Progenitor cell of endocrine pancreas (in vitro differentiated cells): ENCODE measurements at regions not wholly inside any gene's neighbourhood (a gene's known extent, or its start where the extent isn't known, plus 50 kb on each side); places are given as distances from the start of the nearest gene placed in this dataset.

Experiments used
- DNase-seq: peaks from one replicate; pipeline ENCODE4 v3.0.0; 2021; ENCODE audit warnings: low spot score; ENCODE audit not compliant: unreplicated experiment
- H3K27ac Mint-ChIP-seq: 2 replicates; pipeline ENCODE4 v1.8.0; 2021; ENCODE audit warnings: mild to moderate bottlenecking, moderate library complexity, mixed read lengths
- H3K27me3 Mint-ChIP-seq: 2 replicates; pipeline ENCODE4 v1.8.0; 2021; ENCODE audit warnings: mixed read lengths
- H3K36me3 Mint-ChIP-seq: 2 replicates; pipeline ENCODE4 v1.8.0; 2022; ENCODE audit warnings: mixed read lengths; ENCODE audit not compliant: insufficient read depth
- H3K4me1 Mint-ChIP-seq: 2 replicates; pipeline ENCODE4 v1.8.0; 2021; ENCODE audit warnings: low read depth, mixed read lengths
- H3K4me3 Mint-ChIP-seq: 2 replicates; pipeline ENCODE4 v1.8.0; 2021; ENCODE audit warnings: low read depth, mild to moderate bottlenecking, moderate library complexity, mixed read lengths
- H3K9me3 Mint-ChIP-seq: 2 replicates; pipeline ENCODE4 v1.8.0; 2021; ENCODE audit warnings: low read depth, mixed read lengths
- CTCF ChIP-seq: fragments of 200-600 bp; sonication (generic); IDR thresholded peaks from one replicate; pipeline ENCODE4 v1.5.0; 2021; ENCODE audit warnings: antibody characterized with exemption, mild to moderate bottlenecking; ENCODE audit not compliant: unreplicated experiment

DNA sequence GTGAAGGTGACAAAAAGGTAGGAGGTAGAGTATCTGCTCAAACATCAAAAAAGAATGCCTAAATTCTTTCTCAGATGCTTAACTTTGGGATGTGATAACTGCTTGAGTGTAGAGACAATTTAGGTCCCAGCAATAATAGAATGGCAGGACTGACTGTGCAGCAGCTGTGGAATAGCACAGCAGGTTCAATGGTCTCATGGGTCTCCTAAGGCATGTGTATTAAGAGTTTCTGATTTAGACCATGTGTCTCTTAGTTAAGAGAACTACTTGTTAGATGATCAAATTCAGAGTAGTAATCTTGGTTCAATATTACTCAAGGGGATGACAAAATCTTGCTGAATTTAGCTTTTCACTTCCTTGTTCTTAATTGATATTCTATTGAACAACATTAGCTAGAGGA, 72.0 kb downstream of the ALX1 start:
- no peaks in the 10 kb centered on the region for H3K27me3 Mint-ChIP-seq
- no peaks in the 10 kb centered on the region for H3K9me3 Mint-ChIP-seq
- no peak overlapping the region for H3K27ac Mint-ChIP-seq
- H3K4me1 Mint-ChIP-seq: peaks cover 22% of the 10 kb centered on the region
- DNase-seq: no peak
- H3K36me3 Mint-ChIP-seq: no peaks in the 10 kb centered on the region
- no peak overlapping the region for H3K4me3 Mint-ChIP-seq
- TF ChIP-seq CTCF: no peak

DNA sequence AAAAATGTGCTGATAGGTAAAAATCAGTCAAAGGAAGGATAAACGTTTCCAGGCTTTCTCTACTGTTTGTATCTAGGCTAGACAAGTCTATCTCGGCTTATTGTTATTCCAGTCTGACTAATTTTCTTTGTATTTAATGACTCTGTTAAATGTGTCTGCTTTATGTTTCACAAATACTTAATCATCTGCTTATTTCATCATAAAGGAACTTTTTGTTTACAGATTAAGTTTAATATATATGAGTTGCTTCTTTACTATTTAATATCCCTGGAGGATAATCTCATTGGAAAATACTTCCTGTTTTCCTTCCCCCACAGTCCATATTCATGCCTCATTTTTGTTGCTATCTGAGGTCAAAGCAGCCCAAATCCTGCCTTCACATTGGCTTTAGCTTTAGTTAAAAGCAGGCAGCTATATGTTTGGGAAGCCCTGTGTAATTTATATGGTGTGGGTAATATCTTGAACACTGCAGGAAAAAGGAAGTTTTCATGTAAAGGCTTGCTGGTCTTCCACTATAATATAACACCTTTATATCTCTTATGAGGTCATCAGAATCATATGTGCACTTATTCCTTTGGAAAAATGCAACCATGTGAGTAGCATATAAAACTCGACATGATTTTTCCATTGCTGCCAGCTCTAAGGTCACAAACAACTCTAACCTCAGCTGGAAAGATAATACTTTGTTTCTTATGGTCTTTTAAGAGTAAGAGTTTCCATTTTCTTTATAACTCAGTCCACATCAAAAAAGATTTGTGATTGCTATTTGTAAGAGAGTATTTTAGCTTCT, 76.8 kb downstream of the ALX1 start:
- Mint-ChIP-seq H3K9me3 (peaks cover 11% of the 10 kb centered on the region), H3K4me3 (no peak overlapping the region), H3K4me1 (peaks cover 35% of the 10 kb centered on the region), H3K27me3 (no peaks in the 10 kb centered on the region), H3K27ac (peak overlapping the region; percentile 17), H3K36me3 (peaks cover 4% of the 10 kb centered on the region)
- DNase-seq: no peak
- TF ChIP-seq CTCF: no peak

DNA sequence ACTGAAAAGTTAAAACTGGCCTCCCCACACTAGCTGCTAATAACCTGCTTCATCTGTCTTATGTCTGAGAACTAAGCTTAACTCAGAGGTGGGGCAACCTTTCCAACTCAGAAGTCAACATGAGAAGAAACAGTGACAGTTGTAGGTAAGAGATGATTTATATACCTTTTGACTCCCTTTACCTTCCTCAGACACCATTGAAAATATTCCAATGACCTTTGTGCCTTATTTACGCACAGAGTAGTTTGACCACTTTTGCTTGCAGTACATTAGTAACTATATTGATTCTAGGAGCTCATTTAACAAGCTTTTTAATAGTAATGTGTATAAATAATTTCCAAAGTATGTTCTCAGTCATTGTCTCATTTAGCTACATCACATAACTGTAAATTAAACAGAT, 77.6 kb downstream of the ALX1 start:
- Mint-ChIP-seq H3K4me3 (no peak overlapping the region), H3K27me3 (no peaks in the 10 kb centered on the region), H3K36me3 (peaks cover 4% of the 10 kb centered on the region), H3K9me3 (peaks cover 11% of the 10 kb centered on the region), H3K27ac (no peak overlapping the region), H3K4me1 (peaks cover 35% of the 10 kb centered on the region)
- no peak for TF ChIP-seq CTCF
- DNase-seq: no peak

DNA sequence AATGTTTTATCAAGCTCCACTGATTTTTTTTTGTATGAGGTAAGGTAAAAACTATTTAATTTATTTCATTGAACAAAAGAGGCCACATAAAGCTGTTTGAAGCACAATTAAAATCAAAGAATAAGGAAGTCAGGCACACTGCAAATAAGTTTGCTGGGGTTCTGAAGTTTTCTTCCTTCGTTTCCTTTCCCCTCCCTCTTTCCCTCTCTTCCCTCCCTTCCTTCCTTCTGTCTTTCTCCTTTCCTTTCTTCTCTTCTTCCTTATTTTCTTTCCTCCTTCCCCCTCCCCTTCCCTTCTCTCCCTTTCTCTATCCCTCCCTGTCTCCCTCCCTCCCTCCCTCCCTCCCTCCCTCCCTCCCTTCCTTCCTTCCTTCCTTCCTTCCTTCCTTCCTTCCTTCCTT, 78.7 kb downstream of the ALX1 start:
- Mint-ChIP-seq H3K4me1 (peaks cover 32% of the 10 kb centered on the region), H3K36me3 (peaks cover 4% of the 10 kb centered on the region), H3K9me3 (peaks cover 11% of the 10 kb centered on the region), H3K4me3 (no peak overlapping the region), H3K27me3 (no peaks in the 10 kb centered on the region), H3K27ac (no peak overlapping the region)
- DNase-seq: no peak
- TF ChIP-seq CTCF: no peak

DNA sequence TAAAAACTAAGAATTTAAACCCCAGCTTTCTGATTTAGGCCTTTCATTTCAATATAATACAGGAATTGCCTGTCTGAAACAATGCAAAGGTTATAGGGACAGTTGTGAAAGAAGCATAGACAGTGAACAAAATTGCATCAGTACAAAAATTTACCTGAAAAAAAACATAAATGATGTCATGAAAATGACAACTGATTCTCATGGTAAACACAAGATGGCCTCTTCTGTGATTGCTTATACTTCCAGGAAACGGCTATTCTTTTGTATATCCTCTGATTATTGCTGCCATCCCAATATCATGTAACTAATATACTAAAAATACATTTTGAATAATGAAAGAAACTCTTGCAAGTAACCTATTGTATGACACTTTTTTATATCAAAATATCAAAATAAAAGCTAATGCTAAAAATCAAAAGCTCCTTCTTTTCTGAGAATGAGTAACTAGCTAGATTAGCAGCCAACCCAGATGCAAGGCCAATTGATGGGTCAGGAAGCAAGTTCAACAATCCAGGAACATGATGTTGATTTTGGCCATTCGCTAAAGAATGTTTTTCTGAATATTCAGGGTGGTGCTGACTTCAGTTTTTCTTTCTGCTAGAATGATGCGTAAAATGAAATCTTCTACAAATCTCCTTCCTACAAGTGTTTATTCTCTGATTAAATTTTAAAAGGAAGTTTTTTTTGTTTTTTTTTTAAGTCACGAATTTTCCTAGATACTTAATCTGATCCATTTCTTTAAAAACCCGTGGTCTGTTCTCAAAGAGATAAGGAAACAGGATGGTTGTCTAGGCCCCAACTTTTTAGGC, 83.6 kb downstream of the ALX1 start:
- TF ChIP-seq CTCF: no peak
- Mint-ChIP-seq H3K9me3 (peaks cover 11% of the 10 kb centered on the region), H3K4me3 (no peak overlapping the region), H3K4me1 (peaks cover 6% of the 10 kb centered on the region), H3K27ac (no peak overlapping the region), H3K36me3 (peaks cover 4% of the 10 kb centered on the region), H3K27me3 (no peaks in the 10 kb centered on the region)
- DNase-seq: no peak
